ENCODE measurements at regions not wholly inside any gene's neighbourhood (a gene's known extent, or its start where the extent isn't known, plus 50 kb on each side); places are given as distances from the start of the nearest gene placed in this dataset.

DNA sequence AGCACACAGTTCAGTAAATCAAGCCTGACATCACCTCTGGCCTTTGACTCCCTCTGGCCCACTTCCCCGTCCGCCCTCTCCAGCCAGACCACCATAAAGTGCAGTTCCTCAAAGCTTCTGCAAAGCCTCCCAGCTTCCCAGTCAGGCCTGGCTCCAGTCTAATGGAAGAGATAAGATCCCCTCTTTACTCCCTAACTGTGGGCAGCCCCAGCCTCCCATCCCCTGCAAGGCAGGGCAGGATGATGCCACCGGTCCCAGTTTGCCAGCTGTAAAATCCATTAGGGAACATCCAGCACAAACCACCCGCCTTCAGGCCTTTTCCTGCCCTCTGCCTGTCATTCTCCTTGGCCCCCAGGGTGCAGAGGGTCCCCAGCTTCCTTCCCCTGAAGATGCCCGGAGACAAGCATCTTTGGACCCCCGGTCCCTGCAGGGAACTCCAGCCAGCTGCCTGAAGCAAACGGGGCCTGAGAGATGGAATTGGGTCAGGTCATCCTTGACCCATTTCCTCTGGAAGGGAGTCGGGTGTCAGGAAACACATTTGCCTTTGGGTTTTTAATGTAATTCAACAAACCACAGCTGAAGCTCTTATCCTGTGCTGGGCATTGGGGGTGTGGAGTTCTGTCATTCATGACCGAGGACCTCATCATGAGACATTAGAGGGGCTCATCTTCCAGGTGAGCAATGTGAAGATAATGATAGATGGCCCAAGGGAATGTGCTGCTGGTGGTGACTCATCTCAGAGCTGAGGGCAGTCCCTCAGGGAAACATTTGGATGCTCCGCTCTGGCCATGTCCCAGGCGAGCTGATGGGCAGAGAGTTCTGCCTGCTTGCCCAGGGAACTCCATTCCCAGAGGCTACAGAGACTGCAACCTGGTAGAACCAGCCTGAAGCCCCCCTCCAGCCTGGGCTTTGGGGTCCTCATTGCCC is 93.8 kb upstream of the CLMN start:
- no peak for DNase-seq (ENCODE audit: low spot score)

DNA sequence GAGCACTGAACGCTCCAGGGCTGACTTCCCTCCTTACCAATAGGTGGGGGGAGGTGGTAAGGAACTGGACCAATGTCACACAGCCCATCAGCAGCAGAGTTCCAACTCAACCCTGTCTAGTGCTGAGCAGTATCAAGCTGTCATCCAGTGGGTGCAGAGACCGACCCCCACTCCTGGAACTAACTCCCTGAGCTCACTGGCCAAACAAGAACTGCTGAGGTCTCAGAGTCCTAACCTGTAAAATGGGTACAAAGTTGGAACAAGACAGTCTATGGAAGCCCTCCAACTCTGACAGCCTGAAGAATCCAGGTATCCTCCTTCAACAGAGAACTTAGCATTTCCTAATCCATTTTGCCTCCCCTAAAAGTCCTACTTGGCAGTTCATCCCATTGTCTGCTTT is 91.1 kb upstream of the CLMN start:
- no peak for DNase-seq (ENCODE audit: low spot score)

DNA sequence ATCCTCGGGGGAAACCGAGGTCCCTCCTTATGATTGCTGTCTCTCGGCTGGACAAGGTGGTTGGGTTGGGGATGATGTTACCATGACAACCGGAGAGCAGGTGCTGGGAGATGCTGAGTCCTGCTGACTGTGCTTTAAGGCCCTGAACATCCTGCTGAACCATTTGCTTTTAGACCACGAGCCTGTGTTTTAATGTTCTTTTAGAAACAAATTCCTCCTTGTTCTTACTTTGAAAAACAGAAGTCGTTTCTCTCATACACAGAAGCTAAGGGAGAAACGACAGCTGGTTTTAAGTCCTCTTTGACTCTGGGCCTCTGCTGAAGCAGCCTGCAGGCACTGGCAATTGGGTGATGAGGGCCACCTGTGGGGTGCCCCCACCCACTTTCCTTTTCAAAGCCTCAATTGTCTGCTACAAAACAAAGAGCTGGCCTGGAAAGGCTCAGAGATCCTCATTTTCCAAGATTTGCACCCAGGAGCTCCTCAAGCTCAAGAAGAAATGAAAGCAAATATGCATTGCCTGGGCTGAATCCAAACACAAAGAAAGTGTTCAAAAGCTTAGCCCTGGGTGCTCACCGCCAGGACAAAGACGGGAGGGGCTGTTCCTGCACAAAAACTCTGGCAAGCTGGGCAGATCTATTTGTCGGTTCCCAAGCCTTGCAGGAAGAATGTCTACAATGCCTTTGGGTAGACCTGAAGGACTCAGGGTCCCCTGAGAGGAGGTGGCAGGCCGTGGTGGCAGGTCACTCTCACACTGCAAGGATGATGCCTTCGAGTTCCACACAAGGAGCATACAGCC is 90.0 kb upstream of the CLMN start:
- no peak for DNase-seq (ENCODE audit: low spot score)

DNA sequence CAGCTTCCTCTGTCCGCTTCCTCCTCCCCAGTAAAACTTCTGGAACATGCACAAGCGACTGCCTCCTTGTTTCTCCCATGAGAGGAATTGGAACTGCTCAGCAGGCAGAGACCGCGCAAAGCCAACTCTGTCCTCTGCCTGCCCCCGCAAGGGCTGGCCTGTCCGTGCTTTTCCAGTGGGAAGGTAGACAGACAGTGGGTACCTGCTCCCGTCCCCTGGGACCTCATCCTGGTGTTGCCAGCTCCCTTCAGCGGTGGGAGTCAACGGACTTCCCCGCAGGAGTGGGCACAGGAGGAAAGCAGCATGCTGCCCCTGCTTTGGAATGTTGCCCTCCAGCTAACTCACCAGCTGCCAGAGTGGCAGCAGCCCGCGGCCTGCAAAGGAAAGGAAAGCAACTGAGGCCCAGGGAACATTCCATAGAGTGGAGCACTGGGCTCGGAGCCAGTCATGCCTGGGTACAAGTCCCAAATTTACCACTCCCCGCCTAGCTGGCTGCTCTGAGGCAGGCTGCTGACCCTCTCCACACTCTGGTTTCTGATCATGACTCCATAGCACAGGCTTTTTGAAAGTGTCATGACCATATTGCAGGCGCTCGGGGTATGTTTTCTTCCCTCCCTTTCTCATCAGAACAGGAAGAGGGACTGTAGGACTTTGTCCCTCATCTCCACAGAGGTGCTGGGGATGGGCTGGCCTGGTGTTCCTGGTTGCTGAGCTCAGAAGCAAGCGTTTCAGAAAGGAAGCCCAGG is 89.2 kb upstream of the CLMN start:
- DNase-seq (ENCODE audit: low spot score) = no peak

DNA sequence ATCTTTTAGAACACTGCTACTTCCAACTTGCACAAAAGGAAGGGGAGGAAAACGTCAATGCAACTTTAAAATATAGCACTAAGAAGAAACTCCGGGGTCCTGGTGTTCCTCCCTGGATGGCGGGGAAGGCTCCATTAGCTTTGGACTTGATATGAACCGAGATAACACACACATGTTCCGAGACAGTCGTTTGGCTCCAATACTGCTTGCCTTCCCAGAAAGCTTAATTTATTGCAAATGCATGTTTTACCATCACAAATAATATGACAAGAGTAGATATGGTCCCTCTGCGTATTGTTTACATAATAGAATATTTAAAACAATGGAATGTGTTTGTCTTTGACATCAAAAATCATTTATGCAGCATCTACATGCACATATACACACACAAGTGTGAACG is 87.6 kb upstream of the CLMN start:
- no peak for DNase-seq (ENCODE audit: low spot score)

DNA sequence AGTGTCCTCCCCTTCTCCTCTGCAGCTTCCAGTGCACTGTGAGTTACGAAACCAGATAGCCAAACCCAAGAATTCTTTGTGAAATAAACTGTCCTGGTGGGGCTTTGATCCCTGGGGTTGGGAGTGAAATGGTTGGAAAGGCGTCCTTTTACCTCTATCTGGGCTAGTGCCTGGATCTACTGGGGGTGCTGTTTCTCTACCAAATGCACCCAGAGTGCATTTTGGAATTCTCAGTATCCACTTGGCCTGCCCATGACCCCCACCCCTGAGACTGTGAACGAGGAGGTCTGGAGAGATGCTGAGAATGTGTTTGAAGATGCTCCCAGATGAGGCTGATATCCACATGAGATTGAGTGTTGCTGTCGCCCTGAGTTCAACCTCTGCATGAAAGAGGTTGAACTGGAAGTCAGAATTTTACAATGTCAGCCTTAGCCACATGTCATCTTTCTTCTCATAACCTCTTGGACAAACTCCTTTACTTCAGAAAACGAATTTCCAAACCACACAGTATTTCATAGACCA is 87.1 kb upstream of the CLMN start:
- no peak for DNase-seq (ENCODE audit: low spot score)

DNA sequence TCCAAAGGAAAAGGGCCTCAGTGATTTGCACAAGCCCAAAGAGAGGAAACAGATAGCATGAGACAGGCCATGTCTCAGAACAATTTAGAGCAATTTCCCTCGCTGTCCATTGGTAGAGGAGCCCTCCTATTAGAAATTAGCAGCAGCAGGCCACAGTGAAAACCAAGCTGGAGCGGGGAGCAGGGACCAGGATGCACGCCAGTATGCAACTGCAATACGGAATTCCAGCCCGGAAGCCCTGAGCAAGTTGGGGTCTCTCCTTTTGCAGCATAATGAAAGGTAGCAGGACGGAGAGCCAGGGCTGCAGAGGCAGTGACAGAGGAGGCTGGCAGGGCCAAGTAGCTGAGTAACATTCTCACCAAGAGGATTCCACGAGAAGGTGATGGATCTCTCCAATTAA is 84.9 kb upstream of the CLMN start:
- no peak for DNase-seq (ENCODE audit: low spot score)

DNA sequence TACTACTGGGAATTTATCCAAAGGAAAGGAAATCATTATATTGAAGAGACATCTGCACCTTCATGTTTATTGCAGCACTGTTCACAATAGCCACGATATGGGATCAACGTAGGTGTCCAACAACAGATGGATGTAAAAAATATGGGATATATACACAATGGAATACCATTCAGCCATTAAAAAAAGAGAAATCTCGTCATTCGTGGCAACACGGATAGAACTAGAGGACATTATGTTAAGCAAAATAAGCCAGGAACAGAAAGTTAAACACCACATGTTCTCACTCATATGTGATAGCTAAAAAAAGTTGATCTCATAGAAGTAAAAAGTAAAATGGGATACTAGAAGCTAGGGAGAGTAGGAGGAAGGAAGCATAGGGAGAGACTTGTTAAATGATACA is 82.9 kb upstream of the CLMN start:
- no peak for DNase-seq (ENCODE audit: low spot score)

DNA sequence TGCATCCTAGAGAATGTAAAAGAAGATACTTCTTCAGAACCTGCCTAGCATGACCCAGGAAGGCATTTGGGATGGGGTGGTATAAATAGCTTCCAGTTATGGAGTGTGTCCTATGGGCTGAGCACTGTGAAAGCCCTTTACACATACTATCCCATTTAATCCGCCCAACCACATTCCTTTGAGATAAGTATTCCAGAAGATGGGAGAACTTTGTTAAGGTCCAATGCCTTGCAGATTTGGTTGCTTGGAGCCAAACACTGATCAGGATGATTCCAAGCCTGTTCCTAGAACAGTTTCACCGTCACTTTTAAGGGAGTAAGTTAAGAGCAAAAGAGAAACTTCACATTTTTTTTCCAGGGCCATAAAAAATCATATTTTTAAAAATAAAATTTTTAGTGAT is 82.5 kb upstream of the CLMN start:
- DNase-seq (ENCODE audit: low spot score) = no peak

DNA sequence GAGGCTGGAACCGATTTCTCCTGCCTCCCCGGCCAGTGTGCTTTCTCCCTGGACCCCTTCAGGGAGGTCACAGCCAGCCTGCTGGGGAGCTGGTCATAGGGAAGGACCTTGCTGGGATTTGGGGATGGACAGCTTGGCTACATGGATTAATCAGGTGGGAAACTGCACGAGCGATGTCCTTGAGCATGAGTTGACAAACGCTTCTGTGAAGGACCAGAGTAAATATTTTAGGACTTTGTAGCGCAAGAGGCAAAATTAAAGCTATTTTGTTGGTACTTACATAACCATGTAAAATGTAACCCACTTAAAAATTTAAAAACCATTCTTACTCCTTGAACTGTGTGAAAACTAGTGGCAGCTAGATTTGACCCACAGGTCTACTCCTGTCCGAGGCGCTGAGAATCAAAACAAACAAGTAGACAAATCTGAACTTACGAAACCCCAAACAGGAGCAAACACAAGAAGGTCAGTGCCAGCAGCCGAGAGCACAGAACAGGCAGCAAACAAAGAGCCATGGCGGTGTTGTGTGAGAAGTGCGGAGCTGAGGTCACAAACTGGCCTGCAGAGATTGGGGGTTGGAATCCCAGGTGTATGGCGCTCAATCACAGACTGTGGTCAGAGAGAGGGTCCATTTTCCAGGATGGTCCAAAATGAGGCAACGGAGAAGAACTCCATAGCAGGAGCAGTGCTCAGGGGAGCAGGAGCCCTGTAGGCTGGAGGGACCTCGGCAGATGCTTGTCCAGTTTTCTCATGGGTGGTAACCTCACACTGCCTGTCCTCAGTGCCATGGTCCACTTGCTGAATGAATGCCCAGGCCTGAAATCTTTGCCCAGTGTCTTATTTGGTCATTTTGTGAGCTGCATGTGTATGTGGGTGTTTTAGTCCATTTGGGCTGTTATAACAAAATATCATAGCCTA is 79.2 kb upstream of the CLMN start:
- no peak for DNase-seq (ENCODE audit: low spot score)

DNA sequence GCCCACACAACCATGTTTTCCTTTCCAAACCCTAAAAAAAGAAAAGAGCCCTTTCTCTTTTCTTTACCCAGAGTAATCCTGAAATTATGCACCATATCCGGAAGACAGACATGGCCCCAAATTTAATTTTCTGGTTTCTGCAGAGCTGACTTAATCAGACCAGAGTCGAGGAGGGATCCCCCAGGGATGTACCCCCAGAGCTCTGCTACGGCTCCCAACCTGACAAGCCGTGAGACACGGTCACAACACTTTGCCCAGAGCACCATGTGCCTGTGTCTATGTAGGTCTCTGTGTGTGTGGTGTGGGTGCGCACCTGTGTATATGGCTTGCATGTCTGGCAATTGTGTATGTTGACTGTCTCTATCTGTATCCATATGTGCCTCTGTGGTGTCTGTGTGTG is 77.6 kb upstream of the CLMN start:
- DNase-seq (ENCODE audit: low spot score) = no peak

DNA sequence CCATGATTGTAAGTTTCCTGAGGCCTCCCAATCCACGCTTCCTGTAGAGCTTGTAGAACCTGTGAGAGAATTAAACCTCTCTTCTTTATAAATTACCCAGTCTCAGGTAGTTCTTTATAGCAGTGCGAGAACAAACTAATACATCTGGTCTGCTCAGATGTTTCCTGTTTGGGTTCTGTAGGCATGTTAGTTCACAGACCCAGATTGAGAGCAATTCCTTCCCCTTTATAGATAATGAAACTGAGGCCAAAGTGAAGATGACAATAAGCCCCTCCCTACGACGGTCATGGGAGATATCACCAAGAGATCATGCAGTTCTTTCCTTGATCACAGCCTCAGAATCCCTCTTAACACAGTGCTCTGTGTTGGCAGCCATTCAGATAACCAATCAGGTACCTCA is 76.5 kb upstream of the CLMN start:
- DNase-seq (ENCODE audit: low spot score) = no peak

DNA sequence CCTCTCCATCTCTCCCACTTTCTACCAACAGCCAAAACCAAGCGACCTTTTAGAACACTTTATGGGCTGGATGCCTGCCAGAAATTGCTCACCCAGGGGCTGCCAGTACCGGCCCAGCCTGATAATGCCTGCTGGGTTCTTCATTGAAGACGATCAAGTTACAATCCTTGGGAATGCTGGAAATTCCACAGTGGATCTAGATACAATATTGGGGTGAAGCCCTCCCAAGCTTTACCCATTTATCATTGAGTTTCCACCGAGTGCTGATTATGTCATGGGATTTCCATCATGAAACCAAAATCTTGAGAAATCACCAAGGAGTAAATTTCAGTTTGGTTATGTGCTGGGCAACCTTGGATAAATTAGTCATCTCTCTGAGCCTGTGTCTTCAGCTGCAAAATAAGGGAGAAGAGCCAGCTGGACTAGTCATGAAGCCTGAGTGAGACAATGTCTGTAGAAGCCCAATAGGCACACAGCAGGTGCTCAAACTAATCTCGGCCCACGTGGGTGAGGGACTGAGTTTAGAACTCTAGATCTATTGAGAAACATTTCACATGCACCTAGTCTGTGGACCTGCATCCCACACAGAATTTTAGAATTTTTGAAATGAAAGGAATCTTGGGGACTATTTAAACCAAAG is 75.5 kb upstream of the CLMN start:
- no peak for DNase-seq (ENCODE audit: low spot score)

DNA sequence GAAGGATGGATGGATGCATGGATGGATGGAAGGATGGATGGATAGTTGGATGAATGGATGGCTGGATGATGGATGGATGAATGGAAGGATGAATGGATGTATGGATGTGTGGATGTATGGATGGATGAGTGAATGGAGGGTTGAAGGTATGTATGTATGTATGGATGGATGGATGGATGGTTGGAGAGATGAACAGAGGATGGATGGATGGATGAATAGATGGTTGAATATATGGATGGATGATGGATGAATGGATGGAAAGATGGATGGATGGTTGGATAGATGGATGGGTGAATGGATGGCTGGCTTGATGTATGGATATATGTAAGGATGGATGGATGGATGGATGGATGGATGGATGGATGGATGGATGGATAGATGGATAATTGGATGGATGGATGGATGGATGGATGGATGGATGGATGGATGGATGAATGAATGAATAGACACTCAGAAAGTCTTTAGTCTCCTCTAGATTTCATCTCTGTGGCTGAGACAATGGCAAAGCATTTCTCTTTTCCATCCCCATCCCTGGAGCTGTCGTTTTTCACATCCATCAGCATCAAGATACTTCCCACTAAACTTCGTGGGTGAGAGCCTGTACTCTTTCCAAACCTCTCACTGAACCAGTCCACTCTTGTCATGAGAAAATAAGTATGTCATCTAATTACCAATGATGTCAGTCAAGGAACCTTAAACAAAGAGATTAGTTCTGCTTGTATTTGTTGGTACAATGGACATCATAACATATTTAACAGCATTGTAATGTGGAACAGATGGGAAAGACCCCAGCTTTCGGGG is 74.8 kb upstream of the CLMN start:
- DNase-seq (ENCODE audit: low spot score) = no peak

DNA sequence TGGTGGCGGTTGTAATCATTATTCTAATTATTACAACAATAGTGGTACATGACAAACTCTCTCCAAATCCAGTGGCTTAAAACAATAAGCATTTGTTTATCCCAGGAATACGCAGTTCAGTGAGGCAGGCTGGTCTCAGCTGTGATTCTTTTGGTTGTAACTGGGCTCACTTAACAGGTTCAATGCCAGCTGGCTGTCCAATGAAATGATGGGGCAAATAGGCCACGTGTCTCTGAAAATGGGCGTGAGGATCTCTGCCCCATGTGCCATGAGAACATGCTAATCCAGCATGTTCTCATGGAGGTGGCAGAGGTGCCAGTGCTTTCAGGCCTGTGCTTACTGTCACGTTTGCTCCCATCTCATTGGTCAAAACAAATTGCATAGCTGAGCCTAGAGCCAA is 73.1 kb upstream of the CLMN start:
- DNase-seq (ENCODE audit: low spot score) = no peak

DNA sequence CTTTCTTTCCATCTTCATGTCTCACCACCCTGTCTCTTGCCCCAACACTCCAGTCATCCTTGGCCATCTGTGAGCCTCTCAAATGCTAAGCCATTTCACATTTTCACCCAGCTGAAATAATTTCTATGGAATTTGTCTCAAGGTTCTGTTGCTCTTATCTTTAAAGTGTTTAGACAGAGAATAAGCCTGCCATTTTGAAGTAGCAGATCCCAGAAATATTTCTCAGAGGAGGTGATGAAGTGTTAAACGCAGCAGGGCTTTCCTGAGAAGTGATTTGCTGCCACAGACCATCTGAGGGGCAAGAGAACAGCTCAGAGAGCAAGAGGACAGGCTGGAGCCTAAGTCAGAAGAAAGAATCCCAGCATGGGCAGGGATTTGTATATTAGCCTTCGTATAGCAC is 71.6 kb upstream of the CLMN start:
- DNase-seq (ENCODE audit: low spot score) = no peak

DNA sequence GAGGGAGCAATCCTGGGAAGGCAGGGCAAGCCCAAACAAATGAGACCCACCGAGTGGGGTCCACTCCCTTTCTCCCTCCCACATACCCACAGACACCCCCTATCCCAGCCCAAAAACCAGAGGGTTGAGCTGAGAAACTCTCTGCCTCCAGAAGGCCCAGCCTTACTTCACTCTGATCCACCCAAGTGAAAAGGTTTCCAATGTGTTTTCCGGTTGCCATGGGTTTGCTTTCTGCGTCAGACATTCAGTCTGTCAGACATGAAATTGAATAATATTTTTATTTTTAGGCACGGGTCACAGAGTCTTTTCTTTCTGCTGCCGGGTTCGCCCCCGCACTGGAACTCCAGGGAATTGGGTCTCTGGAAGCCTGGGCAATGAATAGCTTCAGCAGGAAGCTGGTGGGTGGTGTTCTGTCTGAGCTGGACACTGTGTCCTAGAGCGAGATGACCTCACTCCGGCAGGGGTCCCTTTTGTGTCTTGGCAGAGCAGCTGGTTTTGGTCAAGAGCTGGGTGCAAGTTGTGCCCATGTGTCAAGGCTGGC is 69.8 kb upstream of the CLMN start:
- no peak for DNase-seq (ENCODE audit: low spot score)

DNA sequence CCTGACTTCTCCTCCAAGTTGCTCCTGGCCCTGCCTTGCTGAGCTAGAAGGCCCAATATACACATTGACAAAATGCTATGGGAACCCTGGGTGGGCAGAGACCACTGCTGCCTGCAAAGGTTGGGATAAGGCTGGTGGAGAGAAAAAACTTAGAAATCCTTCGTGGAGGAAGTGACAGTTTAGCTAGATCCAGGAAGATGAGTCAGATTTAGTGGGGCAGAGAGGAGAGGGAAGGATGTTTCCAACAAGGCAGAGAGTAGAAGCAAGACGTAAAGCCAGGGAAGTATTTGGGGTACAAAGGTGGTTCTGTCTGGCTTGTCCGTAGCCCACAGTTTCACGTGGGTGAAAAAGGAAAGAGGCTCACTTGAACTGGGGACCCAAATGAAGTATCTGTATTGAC is 69.0 kb upstream of the CLMN start:
- DNase-seq (ENCODE audit: low spot score) = no peak

DNA sequence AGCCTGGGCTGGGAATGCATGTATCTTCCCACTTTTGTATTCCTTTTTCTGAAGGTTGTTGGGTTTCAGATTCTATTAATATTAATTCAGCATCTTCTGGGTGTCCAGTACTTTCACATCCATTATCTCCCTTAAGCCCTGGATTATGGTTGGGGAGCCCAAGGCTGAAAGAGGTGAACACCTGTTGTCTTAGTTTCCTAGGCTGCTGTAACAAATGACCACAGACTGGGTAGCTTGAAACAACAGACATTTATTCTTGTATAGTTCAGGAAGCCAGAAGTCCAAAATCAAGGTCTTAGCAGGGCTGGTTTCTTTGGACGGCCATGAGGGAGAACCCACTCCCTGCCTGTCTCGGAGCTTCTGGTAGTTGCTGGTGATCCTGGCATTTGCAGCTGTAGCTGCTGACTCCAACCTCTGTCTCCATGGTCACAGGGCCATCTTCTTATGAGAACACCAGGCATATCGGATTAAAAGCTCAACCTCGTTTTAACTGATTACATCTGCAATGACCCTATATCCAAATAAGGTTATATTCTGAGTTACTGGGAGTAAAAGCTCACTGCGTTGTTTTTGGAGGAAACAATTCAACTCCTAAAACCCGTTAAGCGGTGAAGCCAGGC is 68.2 kb upstream of the CLMN start:
- DNase-seq (ENCODE audit: low spot score) = no peak

All from CD4-positive, alpha-beta T cell treated with Interleukin-6 at 100 ng/mL for 8 hours (primary cell).